ENCODE measurements at regions not wholly inside any gene's neighbourhood (a gene's known extent, or its start where the extent isn't known, plus 50 kb on each side); places are given as distances from the start of the nearest gene placed in this dataset.

- TF ChIP-seq CTCF (IDR thresholded peaks at IDR 0.05) (no peak), POLR2A (IDR thresholded peaks at IDR 0.05; ENCODE audit: low read depth) (no peak), POLR2AphosphoS5 (IDR thresholded peaks at IDR 0.05) (no peak)
Measured at GRCh38 chrX:22739276-22739675, 260.5 kb upstream of the DDX53 start.

Data from esophagus muscularis mucosa (tissue), 3 donors.